Trophoblast cell (in vitro differentiated cells and primary cell): ENCODE measurements at regions not wholly inside any gene's neighbourhood (a gene's known extent, or its start where the extent isn't known, plus 50 kb on each side); places are given as distances from the start of the nearest gene placed in this dataset.

ENCODE experiments used
- DNase-seq, 2 donors: peaks; one replicate each; pipeline ENCODE4 v3.0.0-alpha.2; 2016
- H2AFZ ChIP-seq: 2 replicates; pipeline ENCODE4 v1.6.1; 2013; ENCODE audit warnings: low read length, moderate library complexity, mild to moderate bottlenecking; ENCODE audit not compliant: insufficient read depth, poor library complexity
- H2AK5ac ChIP-seq: 2 replicates; pipeline ENCODE4 v1.6.1; 2013; ENCODE audit warnings: mild to moderate bottlenecking, low read length
- H2BK120ac ChIP-seq: 2 replicates; pipeline ENCODE4 v1.6.1; 2013; ENCODE audit warnings: low read length, mild to moderate bottlenecking, moderate library complexity; ENCODE audit not compliant: insufficient read depth, poor library complexity
- H2BK12ac ChIP-seq: 2 replicates; pipeline ENCODE4 v1.6.1; 2013; ENCODE audit warnings: mild to moderate bottlenecking, low read length, moderate library complexity
- H2BK5ac ChIP-seq: 2 replicates; pipeline ENCODE4 v1.6.1; 2013; ENCODE audit warnings: low read length, low read depth, moderate library complexity, mild to moderate bottlenecking; ENCODE audit not compliant: poor library complexity
- H3K14ac ChIP-seq: 2 replicates; pipeline ENCODE4 v1.6.1; 2013; ENCODE audit warnings: mild to moderate bottlenecking, low read length
- H3K18ac ChIP-seq: 2 replicates; pipeline ENCODE4 v1.6.1; 2013; ENCODE audit warnings: mild to moderate bottlenecking, low read length
- H3K23ac ChIP-seq: 2 replicates; pipeline ENCODE4 v1.6.1; 2013; ENCODE audit warnings: low read length
- H3K27ac ChIP-seq: 2 replicates; pipeline ENCODE4 v1.5.1; 2013; ENCODE audit warnings: low read depth, mild to moderate bottlenecking, inconsistent platforms, low read length, moderate library complexity
- H3K27me3 ChIP-seq: 2 replicates; pipeline ENCODE4 v1.6.1; 2013; ENCODE audit warnings: inconsistent platforms, mild to moderate bottlenecking, low read length, moderate library complexity; ENCODE audit not compliant: insufficient read depth
- H3K36me3 ChIP-seq, 2 experiments: 1 replicate in 1 of 2; 2 replicates in 1 of 2; pipeline ENCODE4 v1.6.1; 2013; ENCODE audit warnings: low read length in 2 of 2, mild to moderate bottlenecking in 2 of 2, moderate library complexity in 1 of 2; ENCODE audit not compliant: insufficient read depth in 2 of 2, control insufficient read depth in 1 of 2
- H3K4ac ChIP-seq: 2 replicates; pipeline ENCODE4 v1.6.1; 2013; ENCODE audit warnings: low read depth, mild to moderate bottlenecking, low read length, moderate library complexity
- H3K4me1 ChIP-seq, 2 experiments: 1 replicate in 1 of 2; 2 replicates in 1 of 2; pipeline ENCODE4 v1.6.1; 2013; ENCODE audit warnings: low read length in 2 of 2, mild to moderate bottlenecking in 2 of 2, moderate library complexity in 1 of 2; ENCODE audit not compliant: insufficient read depth in 2 of 2, control insufficient read depth in 1 of 2
- H3K4me2 ChIP-seq: 2 replicates; pipeline ENCODE4 v1.6.1; 2013; ENCODE audit warnings: inconsistent platforms, mild to moderate bottlenecking, low read length, moderate library complexity
- H3K4me3 ChIP-seq: 2 replicates; pipeline ENCODE4 v1.5.1; 2013; ENCODE audit warnings: mild to moderate bottlenecking, low read depth, low read length, inconsistent platforms
- H3K79me1 ChIP-seq: one replicate; pipeline ENCODE4 v1.6.1; 2013; ENCODE audit warnings: low read length
- H3K79me2 ChIP-seq: 2 replicates; pipeline ENCODE4 v1.6.1; 2013; ENCODE audit warnings: low read length, mild to moderate bottlenecking; ENCODE audit not compliant: control insufficient read depth, insufficient read depth, poor library complexity
- H3K9ac ChIP-seq: 2 replicates; pipeline ENCODE4 v1.6.1; 2013; ENCODE audit warnings: mild to moderate bottlenecking, low read length
- H3K9me3 ChIP-seq: 2 replicates; pipeline ENCODE4 v1.6.1; 2013; ENCODE audit warnings: low read depth, mild to moderate bottlenecking, control low read depth, inconsistent platforms, low read length; ENCODE audit not compliant: insufficient read depth
- H4K12ac ChIP-seq: 2 replicates; pipeline ENCODE4 v1.6.1; 2013; ENCODE audit warnings: low read depth, mild to moderate bottlenecking, low read length, moderate library complexity
- H4K8ac ChIP-seq: 2 replicates; pipeline ENCODE4 v1.6.1; 2013; ENCODE audit warnings: low read depth, mild to moderate bottlenecking, low read length, moderate library complexity
- H4K91ac ChIP-seq: one replicate; pipeline ENCODE4 v1.6.1; 2013; ENCODE audit warnings: low read depth, mild to moderate bottlenecking, low read length, moderate library complexity
- WGBS: extraction: QIAGEN DNeasy Blood & Tissue Kit; methylation state at CpG from one replicate; pipeline ENCODE4 v1.1.7; 2013; ENCODE audit warnings: missing lambda C conversion rate; ENCODE audit not compliant: insufficient read length, insufficient coverage; ENCODE audit errors: extremely low coverage; 5-methylcytosine and 5-hydroxymethylcytosine counted together

- no peaks in the 10 kb centered on the region for H3K4me1 ChIP-seq
- H2BK5ac ChIP-seq, result no peak overlapping the region
- no peak overlapping the region for H3K14ac ChIP-seq
- DNase-seq, result no peak
- no peak overlapping the region for H4K91ac ChIP-seq
- no peak overlapping the region for H3K23ac ChIP-seq
- no peak overlapping the region for H4K8ac ChIP-seq
- H3K9ac ChIP-seq, result no peak overlapping the region
- no peaks in the 10 kb centered on the region for H3K79me2 ChIP-seq
- H3K79me1 ChIP-seq, result no peaks in the 10 kb centered on the region
- no peak overlapping the region for H3K4me2 ChIP-seq
- no peak overlapping the region for H2BK12ac ChIP-seq
- H2AFZ ChIP-seq, result no peak overlapping the region
- H3K4ac ChIP-seq, result no peak overlapping the region
- no peak overlapping the region for H3K18ac ChIP-seq
- no peak overlapping the region for H4K12ac ChIP-seq
- H3K36me3 ChIP-seq, result no peaks in the 10 kb centered on the region
- H3K9me3 ChIP-seq, result no peaks in the 10 kb centered on the region
- H3K27me3 ChIP-seq, result no peaks in the 10 kb centered on the region
- H3K27ac ChIP-seq, result no peak overlapping the region
- H3K4me3 ChIP-seq, result no peak overlapping the region
- H2BK120ac ChIP-seq, result no peak overlapping the region
- WGBS, result no CpG with 5 or more reads among the region's 4 CpGs
- no peak overlapping the region for H2AK5ac ChIP-seq
These were observed 318.2 kb downstream of the NPIPA8 start for GRCh38 chr16:18018376-18018775.

- Histone ChIP-seq H4K12ac (no peak overlapping the region), H3K9ac (no peak overlapping the region), H2BK12ac (no peak overlapping the region), H3K14ac (no peak overlapping the region), H3K27me3 (no peaks in the 10 kb centered on the region), H3K4me3 (no peak overlapping the region), H3K4me1 (no peaks in the 10 kb centered on the region), H2BK5ac (no peak overlapping the region), H4K91ac (no peak overlapping the region), H3K23ac (no peak overlapping the region), H2AK5ac (no peak overlapping the region), H2BK120ac (no peak overlapping the region), H3K4me2 (no peak overlapping the region), H3K27ac (no peak overlapping the region), H3K79me2 (no peaks in the 10 kb centered on the region), H3K9me3 (no peaks in the 10 kb centered on the region), H3K36me3 (no peaks in the 10 kb centered on the region), H3K4ac (no peak overlapping the region), H4K8ac (no peak overlapping the region), H3K18ac (no peak overlapping the region), H3K79me1 (no peaks in the 10 kb centered on the region), H2AFZ (no peak overlapping the region)
- no CpG with 5 or more reads among the region's 4 CpGs for WGBS
- DNase-seq, result no peak
These were observed 322.7 kb downstream of the NPIPA8 start for GRCh38 chr16:18013863-18014262.

- Histone ChIP-seq H4K12ac (no peak overlapping the region), H4K8ac (no peak overlapping the region), H2BK120ac (no peak overlapping the region), H2BK12ac (no peak overlapping the region), H3K27me3 (no peaks in the 10 kb centered on the region), H3K9me3 (no peaks in the 10 kb centered on the region), H3K18ac (no peak overlapping the region), H3K27ac (no peak overlapping the region), H2BK5ac (no peak overlapping the region), H2AFZ (no peak overlapping the region), H3K4me1 (no peaks in the 10 kb centered on the region), H4K91ac (no peak overlapping the region), H3K23ac (no peak overlapping the region), H3K79me2 (no peaks in the 10 kb centered on the region), H3K14ac (no peak overlapping the region), H3K36me3 (no peaks in the 10 kb centered on the region), H3K9ac (no peak overlapping the region), H2AK5ac (no peak overlapping the region), H3K79me1 (no peaks in the 10 kb centered on the region), H3K4me2 (no peak overlapping the region), H3K4me3 (no peak overlapping the region), H3K4ac (no peak overlapping the region)
- no CpG with 5 or more reads among the region's 5 CpGs for WGBS
- no peak for DNase-seq
These were observed 328.2 kb downstream of the NPIPA8 start for GRCh38 chr16:18008356-18008755.

GRCh38 chr16:18003033-18003432, 333.5 kb downstream of the NPIPA8 start:
- Histone ChIP-seq H3K27ac (no peak overlapping the region), H3K27me3 (no peaks in the 10 kb centered on the region), H3K4me1 (no peaks in the 10 kb centered on the region), H3K79me2 (no peaks in the 10 kb centered on the region), H4K91ac (no peak overlapping the region), H2BK12ac (no peak overlapping the region), H3K79me1 (no peaks in the 10 kb centered on the region), H3K4ac (no peak overlapping the region), H3K18ac (no peak overlapping the region), H2BK120ac (no peak overlapping the region), H4K12ac (no peak overlapping the region), H3K9ac (no peak overlapping the region), H4K8ac (no peak overlapping the region), H2AFZ (no peak overlapping the region), H3K14ac (no peak overlapping the region), H2AK5ac (no peak overlapping the region), H3K36me3 (no peaks in the 10 kb centered on the region), H2BK5ac (no peak overlapping the region), H3K4me2 (no peak overlapping the region), H3K4me3 (no peak overlapping the region), H3K23ac (no peak overlapping the region), H3K9me3 (no peaks in the 10 kb centered on the region)
- DNase-seq, result no peak
- WGBS, result no CpG with 5 or more reads among the region's 6 CpGs
